GM12875 (cell line): ENCODE measurements at regions not wholly inside any gene's neighbourhood (a gene's known extent, or its start where the extent isn't known, plus 50 kb on each side); places are given as distances from the start of the nearest gene placed in this dataset.

ENCODE experiments used
- H3K4me3 ChIP-seq: one replicate; pipeline ENCODE4 v1.5.1; 2011; ENCODE audit warnings: low read depth, low read length, control low read depth
- CTCF ChIP-seq: IDR thresholded peaks from 2 replicates; pipeline ENCODE4 v1.5.1; 2011; ENCODE audit warnings: low read depth, mild to moderate bottlenecking, control low read depth, inconsistent platforms, low read length, moderate library complexity, borderline replicate concordance; ENCODE audit not compliant: insufficient read depth

GRCh38 chr3:181178991-181179390, 189.5 kb upstream of the DNAJC19 start:
- H3K4me3 ChIP-seq, result no peak overlapping the region
- no peak for TF ChIP-seq CTCF

GRCh38 chr3:181176601-181177000, 187.1 kb upstream of the DNAJC19 start:
- peak; percentile 20; the same call in 1 of the 2 replicates for TF ChIP-seq CTCF
- no peak overlapping the region for H3K4me3 ChIP-seq

- H3K4me3 ChIP-seq, result no peak overlapping the region
- no peak for TF ChIP-seq CTCF
These were observed 185.2 kb upstream of the DNAJC19 start for GRCh38 chr3:181174676-181175233.

- no peak for TF ChIP-seq CTCF
- no peak overlapping the region for H3K4me3 ChIP-seq
These were observed 184.5 kb upstream of the DNAJC19 start for GRCh38 chr3:181174022-181174421.

GRCh38 chr3:181173227-181173626, 183.7 kb upstream of the DNAJC19 start:
- TF ChIP-seq CTCF, result no peak
- H3K4me3 ChIP-seq, result no peak overlapping the region

- TF ChIP-seq CTCF, result no peak
- H3K4me3 ChIP-seq, result no peak overlapping the region
These were observed 145.3 kb upstream of the DNAJC19 start for GRCh38 chr3:181134873-181135272.

- no peak for TF ChIP-seq CTCF
These were observed 144.3 kb upstream of the DNAJC19 start for GRCh38 chr3:181133832-181134231.

More at GRCh38 chr3:181133832-181134231, 144.3 kb upstream of the DNAJC19 start:
- H3K4me3 ChIP-seq, result no peak overlapping the region
